Activated CD8-positive, alpha-beta T cell treated with anti-CD3 and anti-CD28 coated beads for 36 hours (primary cell): ENCODE measurements at regions not wholly inside any gene's neighbourhood (a gene's known extent, or its start where the extent isn't known, plus 50 kb on each side); places are given as distances from the start of the nearest gene placed in this dataset.

Source experiments
- ATAC-seq: fragments of 200-7000 bp; cut with Tn5 transposase; one replicate; pipeline ENCODE4 v1.10.0; 2021; ENCODE audit warnings: mild to moderate bottlenecking, moderate library complexity
- CTCF ChIA-PET: fragments of 350-600 bp; sonication (Branson Sonifier 250); formaldehyde crosslinking; loops from one replicate; lab custom pipeline; 2021; ENCODE audit warnings: antibody characterized with exemption; lab: Charles Lee
- POLR2A ChIA-PET: fragments of 350-600 bp; sonication (Branson Sonifier 250); formaldehyde crosslinking; loops from one replicate; lab custom pipeline; 2021; ENCODE audit warnings: antibody characterized with exemption; lab: Charles Lee
- DNase-seq: peaks from one replicate; pipeline ENCODE4 v3.0.0-alpha.2; 2020
- H3K27ac Mint-ChIP-seq: one replicate; pipeline ENCODE4 v1.8.0; 2021; ENCODE audit warnings: mild to moderate bottlenecking, mixed read lengths
- H3K27me3 Mint-ChIP-seq: one replicate; pipeline ENCODE4 v1.8.0; 2021; ENCODE audit warnings: mixed read lengths
- H3K36me3 Mint-ChIP-seq: one replicate; pipeline ENCODE4 v1.8.0; 2021; ENCODE audit warnings: low read depth, mixed read lengths
- H3K4me1 Mint-ChIP-seq: one replicate; pipeline ENCODE4 v1.8.0; 2021; ENCODE audit warnings: low read depth, mixed read lengths
- H3K4me3 Mint-ChIP-seq: one replicate; pipeline ENCODE4 v1.8.0; 2021; ENCODE audit warnings: mild to moderate bottlenecking, moderate library complexity, mixed read lengths
- H3K9me3 Mint-ChIP-seq: one replicate; pipeline ENCODE4 v1.8.0; 2021; ENCODE audit warnings: mixed read lengths
- CTCF ChIP-seq: fragments of 200-600 bp; IDR thresholded peaks from one replicate; pipeline ENCODE4 v1.8.0; 2022; ENCODE audit warnings: antibody characterized with exemption, mild to moderate bottlenecking
- intact Hi-C: fragments of 100-400 bp; cut with micrococcal nuclease; formaldehyde crosslinking; loops from one replicate; pipeline ENCODE4 v1.10.0; 2022

- Mint-ChIP-seq H3K27ac (no peak overlapping the region), H3K4me3 (no peak overlapping the region), H3K36me3 (peaks cover under 1% of the 10 kb centered on the region), H3K9me3 (no peaks in the 10 kb centered on the region), H3K27me3 (no peaks in the 10 kb centered on the region), H3K4me1 (peaks cover 34% of the 10 kb centered on the region)
- ChIA-PET CTCF (no interaction called here), POLR2A (no interaction called here)
- no peak for ATAC-seq
- no peak for DNase-seq
- intact Hi-C loops = no loop called here
- no peak for TF ChIP-seq CTCF
Observed at GRCh38 chrX:65610481-65610880, 57.0 kb upstream of the MSN start.

GRCh38 chrX:65610040-65610439 lies 57.4 kb upstream of the MSN start:
- ChIA-PET POLR2A (no interaction called here), CTCF (no interaction called here)
- peaks cover 37% of the 10 kb centered on the region for H3K4me1 Mint-ChIP-seq
- DNase-seq = no peak
- H3K36me3 Mint-ChIP-seq = peaks cover 4% of the 10 kb centered on the region
- intact Hi-C loops = no loop called here
- no peak for ATAC-seq
- no peaks in the 10 kb centered on the region for H3K27me3 Mint-ChIP-seq
- H3K27ac Mint-ChIP-seq = peak overlapping the region; percentile 69
- H3K4me3 Mint-ChIP-seq = no peak overlapping the region
- TF ChIP-seq CTCF = no peak
- H3K9me3 Mint-ChIP-seq = no peaks in the 10 kb centered on the region

GRCh38 chrX:65609237-65609636 lies 58.2 kb upstream of the MSN start:
- Mint-ChIP-seq H3K4me3 (no peak overlapping the region), H3K9me3 (no peaks in the 10 kb centered on the region)
- no peak for DNase-seq

GRCh38 chrX:65608026-65608425 lies 59.4 kb upstream of the MSN start:
- POLR2A ChIA-PET = no interaction called here
- DNase-seq (no peak), ATAC-seq (no peak)
- Mint-ChIP-seq H3K27me3 (no peaks in the 10 kb centered on the region), H3K36me3 (peaks cover 4% of the 10 kb centered on the region), H3K27ac (peak overlapping the region; percentile 89), H3K9me3 (no peaks in the 10 kb centered on the region), H3K4me3 (no peak overlapping the region), H3K4me1 (peaks cover 51% of the 10 kb centered on the region)
- CTCF ChIA-PET = interaction anchor here (1.0 kb wide), 1 partner anchor 47 kb away, joined by 3 read pairs; no protein-coding TSS in a partner anchor
- TF ChIP-seq CTCF = no peak
- intact Hi-C loops = no loop called here

More at GRCh38 chrX:65609237-65609636, 58.2 kb upstream of the MSN start:
- Mint-ChIP-seq H3K4me1 (peaks cover 43% of the 10 kb centered on the region), H3K27me3 (no peaks in the 10 kb centered on the region), H3K36me3 (peaks cover 4% of the 10 kb centered on the region), H3K27ac (peak overlapping the region; percentile 30)
- POLR2A ChIA-PET = no interaction called here
- intact Hi-C loops = no loop called here
- ATAC-seq = no peak
- CTCF ChIA-PET = interaction anchor here (1.0 kb wide), 1 partner anchor 45 kb away, joined by 3 read pairs; no protein-coding TSS in a partner anchor
- no peak for TF ChIP-seq CTCF

- H3K36me3 Mint-ChIP-seq = peaks cover 4% of the 10 kb centered on the region
- H3K27me3 Mint-ChIP-seq = no peaks in the 10 kb centered on the region
- H3K4me1 Mint-ChIP-seq = peaks cover 57% of the 10 kb centered on the region
- no peak overlapping the region for H3K4me3 Mint-ChIP-seq
- DNase-seq = peak; percentile 54
- ChIA-PET POLR2A (no interaction called here), CTCF (interaction anchor here (1.0 kb wide), 1 partner anchor 49 kb away, joined by 3 read pairs; no protein-coding TSS in a partner anchor)
- no peaks in the 10 kb centered on the region for H3K9me3 Mint-ChIP-seq
- ATAC-seq = peak; percentile 92
- H3K27ac Mint-ChIP-seq = peak overlapping the region; percentile 89
- no peak for TF ChIP-seq CTCF
- intact Hi-C loops = no loop called here
Observed at GRCh38 chrX:65607070-65607742, 60.2 kb upstream of the MSN start.
